SK-N-SH (cell line): ENCODE measurements at regions not wholly inside any gene's neighbourhood (a gene's known extent, or its start where the extent isn't known, plus 50 kb on each side); places are given as distances from the start of the nearest gene placed in this dataset.
A peak's percentile ranks its signal among the peaks of the same experiment; 100 is the strongest.

Experiments used
- CTCF ChIA-PET: fragments of 300-600, 350-600 bp; formaldehyde crosslinking; extraction: SDS; loops from one replicate; lab custom pipeline; 2021; lab: Yijun Ruan, JAX
- POLR2A ChIA-PET: fragments of 350-600 bp; sonication (Branson Sonifier 250); formaldehyde crosslinking; extraction: SDS; loops from one replicate; lab custom pipeline; 2020; ENCODE audit warnings: antibody characterized with exemption, inconsistent platforms; lab: Yijun Ruan, JAX
- DNase-seq: peaks from one replicate; pipeline ENCODE4 v3.0.0; 2012
- H2AFZ ChIP-seq: fragments of 200-600 bp; sonication (generic); 2 replicates; pipeline ENCODE4 v1.8.1; 2016; ENCODE audit warnings: antibody characterized with exemption, mild to moderate bottlenecking, low read depth
- H3F3A ChIP-seq: fragments of 200-600 bp; sonication (generic); replicated peaks from 2 replicates; pipeline ENCODE3; 2016; ENCODE audit warnings: antibody characterized with exemption, mild to moderate bottlenecking; ENCODE audit not compliant: insufficient read depth
- H3K27ac ChIP-seq, 2 experiments: fragments of 200-500 bp in 1 of 2; fragments of 200-600 bp in 1 of 2; sonication (Bioruptor generic) in 1 of 2; sonication (generic), shearing (Covaris generic) in 1 of 2; 2 replicates each; pipeline versions ENCODE4 v1.5.1 to v1.6.1; 2014 to 2016; ENCODE audit warnings: low read depth in 2 of 2, inconsistent platforms in 1 of 2, low read length in 1 of 2, mild to moderate bottlenecking in 1 of 2, mixed read lengths in 1 of 2
- H3K27me3 ChIP-seq: fragments of 200-600 bp; sonication (generic), shearing (Covaris generic); 2 replicates; pipeline ENCODE4 v1.6.1; 2016; ENCODE audit warnings: mixed run types; ENCODE audit not compliant: insufficient read depth
- H3K36me3 ChIP-seq, 2 experiments: fragments of 200-500 bp in 1 of 2; fragments of 200-600 bp in 1 of 2; sonication (Bioruptor generic) in 1 of 2; sonication (generic) in 1 of 2; replicated peaks in 1 of 2; 2 replicates each; pipeline versions ENCODE3 to v1.5.1; 2014 to 2016; ENCODE audit warnings: low read length in 1 of 2, mild to moderate bottlenecking in 1 of 2; ENCODE audit not compliant: insufficient read depth in 2 of 2, control insufficient read depth in 1 of 2
- H3K4me1 ChIP-seq, 2 experiments: fragments of 200-500 bp in 1 of 2; fragments of 200-600 bp in 1 of 2; sonication (Bioruptor generic) in 1 of 2; sonication (generic), shearing (Covaris generic) in 1 of 2; 2 replicates each; pipeline versions ENCODE4 v1.5.1 to v1.6.1; 2014 to 2016; ENCODE audit warnings: low read depth in 1 of 2, low read length in 1 of 2, mixed run types in 1 of 2; ENCODE audit not compliant: insufficient read depth in 2 of 2, control insufficient read depth in 1 of 2
- H3K4me2 ChIP-seq: fragments of 200-600 bp; sonication (generic), shearing (Covaris generic); 2 replicates; pipeline ENCODE4 v1.6.1; 2017; ENCODE audit warnings: mixed run types
- H3K4me3 ChIP-seq, 2 experiments: fragments of 200-500 bp in 1 of 2; fragments of 200-600 bp in 1 of 2; sonication (Bioruptor generic) in 1 of 2; sonication (generic), shearing (Covaris generic) in 1 of 2; 2 replicates each; pipeline versions ENCODE4 v1.5.1 to v1.8.1; 2014 to 2016; ENCODE audit warnings: low read depth in 2 of 2, inconsistent platforms in 1 of 2, low read length in 1 of 2, mild to moderate bottlenecking in 1 of 2, mixed read lengths in 1 of 2, moderate library complexity in 1 of 2
- H3K79me2 ChIP-seq: fragments of 200-600 bp; sonication (generic); 2 replicates; pipeline ENCODE4 v1.8.1; 2017; ENCODE audit warnings: mild to moderate bottlenecking; ENCODE audit not compliant: insufficient read depth
- H3K9ac ChIP-seq: fragments of 200-600 bp; sonication (generic); 2 replicates; pipeline ENCODE4 v1.6.1; 2017; ENCODE audit warnings: mixed run types
- H3K9me2 ChIP-seq: fragments of 200-600 bp; sonication (generic); 2 replicates; pipeline ENCODE4 v1.6.1; 2017; ENCODE audit warnings: mixed run types
- H3K9me3 ChIP-seq: fragments of 200-600 bp; sonication (generic); 2 replicates; pipeline ENCODE4 v1.6.1; 2017; ENCODE audit warnings: mixed run types, mild to moderate bottlenecking, moderate library complexity
- H4K20me1 ChIP-seq: fragments of 200-600 bp; sonication (generic); 2 replicates; pipeline ENCODE4 v1.6.1; 2017; ENCODE audit warnings: mild to moderate bottlenecking, mixed run types; ENCODE audit not compliant: insufficient read depth
- CHD2 ChIP-seq: fragments of 150-350 bp; IDR thresholded peaks from 2 replicates; pipeline ENCODE4 v1.6.1; 2018; ENCODE audit warnings: low read length; ENCODE audit not compliant: partially characterized antibody
- CTCF ChIP-seq: fragments of 200-600 bp; sonication (generic); IDR thresholded peaks from 2 replicates; pipeline ENCODE4 v1.6.1; 2017; ENCODE audit warnings: antibody characterized with exemption, mild to moderate bottlenecking, moderate library complexity
- ELF1 ChIP-seq: IDR thresholded peaks from 2 replicates; pipeline ENCODE4 v1.4.0; 2012
- EP300 ChIP-seq, 2 experiments: IDR thresholded peaks; 2 replicates each; pipeline versions ENCODE4 v1.4.0 to v1.6.1; 2012; ENCODE audit warnings: borderline replicate concordance in 1 of 2, low read depth in 1 of 2, low read length in 1 of 2
- FOSL2 ChIP-seq: IDR thresholded peaks from 2 replicates; pipeline ENCODE4 v1.4.0; 2012; ENCODE audit warnings: low read depth, mild to moderate bottlenecking, moderate library complexity, borderline replicate concordance
- GATA2 ChIP-seq: sonication (generic); formaldehyde crosslinking; IDR thresholded peaks from 2 replicates; pipeline ENCODE4 v1.5.0; 2020; ENCODE audit warnings: mild to moderate bottlenecking, missing genetic modification reagents
- NFIC ChIP-seq: IDR thresholded peaks from 2 replicates; pipeline ENCODE4 v1.4.0; 2012; ENCODE audit warnings: borderline replicate concordance
- POLR2AphosphoS5 ChIP-seq: IDR thresholded peaks from 2 replicates; pipeline ENCODE4 v1.6.1; 2012; ENCODE audit warnings: low read depth, low read length
- RXRA ChIP-seq: IDR thresholded peaks from 2 replicates; pipeline ENCODE4 v1.4.0; 2012; ENCODE audit warnings: low read depth, mild to moderate bottlenecking, borderline replicate concordance
- TAF1 ChIP-seq: IDR thresholded peaks from 2 replicates; pipeline ENCODE4 v1.6.1; 2012; ENCODE audit warnings: low read depth, mild to moderate bottlenecking, low read length, moderate library complexity, borderline replicate concordance
- TCF12 ChIP-seq: IDR thresholded peaks from 2 replicates; pipeline ENCODE4 v1.4.0; 2012
- TEAD4 ChIP-seq: IDR thresholded peaks from 2 replicates; pipeline ENCODE4 v1.4.0; 2012; ENCODE audit warnings: mild to moderate bottlenecking, borderline replicate concordance; ENCODE audit not compliant: insufficient read depth
- WGBS: methylation state at CpG from one replicate; pipeline ENCODE4 v1.1.6; 2017; ENCODE audit warnings: low lambda C conversion rate; 5-methylcytosine and 5-hydroxymethylcytosine counted together
- TF ChIP-seq, protein P1 (sequence below): IDR thresholded peaks from 2 replicates; pipeline ENCODE4 v1.4.0; 2012; ENCODE audit warnings: low read depth, borderline replicate concordance
- TF ChIP-seq, protein P2 (sequence below): IDR thresholded peaks from 2 replicates; pipeline ENCODE4; 2012

GRCh38 chr2:38178556-38179419, 102.8 kb upstream of the CYP1B1 start:
- TF ChIP-seq RXRA (no peak; the same call in 1 of the 2 replicates), TEAD4 (0 out of 2 replicates have a peak, but pooled peaks have one; percentile 23), TCF12 (peak; percentile 35; the same call in 1 of the 2 replicates), NFIC (peak; percentile 37), ELF1 (peak; percentile 70), EP300 (IDR thresholded peaks at IDR 0.05; ENCODE audit: borderline replicate concordance in 1 of 2, low read depth in 1 of 2, low read length in 1 of 2) (0 out of 4 replicates have a peak, but pooled peaks of 1 of the 2 experiments have one; percentile 23), TAF1 (no peak), FOSL2 (0 out of 2 replicates have a peak, but pooled peaks have one; percentile 25), CHD2 (no peak)
- TF ChIP-seq, protein P1, sequence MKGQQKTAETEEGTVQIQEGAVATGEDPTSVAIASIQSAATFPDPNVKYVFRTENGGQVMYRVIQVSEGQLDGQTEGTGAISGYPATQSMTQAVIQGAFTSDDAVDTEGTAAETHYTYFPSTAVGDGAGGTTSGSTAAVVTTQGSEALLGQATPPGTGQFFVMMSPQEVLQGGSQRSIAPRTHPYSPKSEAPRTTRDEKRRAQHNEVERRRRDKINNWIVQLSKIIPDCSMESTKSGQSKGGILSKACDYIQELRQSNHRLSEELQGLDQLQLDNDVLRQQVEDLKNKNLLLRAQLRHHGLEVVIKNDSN: no peak
- TF ChIP-seq, protein P2, sequence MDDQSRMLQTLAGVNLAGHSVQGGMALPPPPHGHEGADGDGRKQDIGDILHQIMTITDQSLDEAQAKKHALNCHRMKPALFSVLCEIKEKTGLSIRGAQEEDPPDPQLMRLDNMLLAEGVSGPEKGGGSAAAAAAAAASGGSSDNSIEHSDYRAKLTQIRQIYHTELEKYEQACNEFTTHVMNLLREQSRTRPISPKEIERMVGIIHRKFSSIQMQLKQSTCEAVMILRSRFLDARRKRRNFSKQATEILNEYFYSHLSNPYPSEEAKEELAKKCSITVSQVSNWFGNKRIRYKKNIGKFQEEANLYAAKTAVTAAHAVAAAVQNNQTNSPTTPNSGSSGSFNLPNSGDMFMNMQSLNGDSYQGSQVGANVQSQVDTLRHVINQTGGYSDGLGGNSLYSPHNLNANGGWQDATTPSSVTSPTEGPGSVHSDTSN: no peak; the same call in 1 of the 2 replicates
- TF ChIP-seq, all 33 proteins: peak for 6
- Histone ChIP-seq H3K9me2 (no peaks in the 10 kb centered on the region), H3F3A (peaks cover 9% of the 10 kb centered on the region), H3K36me3 (no peaks in the 10 kb centered on the region), H3K4me3 (no peak overlapping the region), H3K79me2 (no peaks in the 10 kb centered on the region), H4K20me1 (no peaks in the 10 kb centered on the region), H3K4me2 (0 out of 2 replicates have a peak overlapping the region, but pooled peaks have one; percentile 12), H3K9me3 (no peaks in the 10 kb centered on the region), H2AFZ (peak overlapping the region; percentile 38; the same call in 1 of the 2 replicates), H3K27me3 (no peaks in the 10 kb centered on the region), H3K4me1 (peaks cover 0 to 5% of the 10 kb centered on the region in 2 experiments; a peak in 1 of 4 replicates), H3K27ac (peak overlapping the region in 1 of 2 experiments; percentile 60; a peak in 2 of 4 replicates), H3K9ac (no peak overlapping the region)
- no peak for DNase-seq
- ChIA-PET CTCF (interaction anchor here (1.2 kb wide), 1 partner anchor 18 kb away, joined by 3 read pairs; no protein-coding TSS in a partner anchor), POLR2A (no interaction called here)
- WGBS: 53% methylated on average over 5 of the region's 5 CpGs

GRCh38 chr2:38178119-38178518, 102.2 kb upstream of the CYP1B1 start:
- 75% methylated on average over 3 of the region's 3 CpGs for WGBS
- no peaks in the 10 kb centered on the region for H3K9me2 ChIP-seq
- ChIA-PET POLR2A (no interaction called here), CTCF (interaction anchor here (0.6 to 1.2 kb wide), 2 partner anchors 17 to 40 kb away, joined by 3 read pairs; no protein-coding TSS in a partner anchor)
- no peak overlapping the region for H2AFZ ChIP-seq
- no peaks in the 10 kb centered on the region for H3K79me2 ChIP-seq
- peak overlapping the region in 1 of 2 experiments; percentile 60; a peak in 2 of 4 replicates for H3K27ac ChIP-seq
- no peak overlapping the region for H3K9ac ChIP-seq
- no peaks in the 10 kb centered on the region for H3K27me3 ChIP-seq
- H3K4me3 ChIP-seq: no peak overlapping the region
- TF ChIP-seq POLR2AphosphoS5 (no peak), CTCF (no peak), GATA2 (CRISPR knock-in tag) (no peak)
- no peak for DNase-seq
- H3K4me1 ChIP-seq: peaks cover 0 to 5% of the 10 kb centered on the region in 2 experiments; a peak in 1 of 4 replicates
- H3K9me3 ChIP-seq: no peaks in the 10 kb centered on the region
- H3K36me3 ChIP-seq: no peaks in the 10 kb centered on the region
- no peaks in the 10 kb centered on the region for H4K20me1 ChIP-seq
- no peak overlapping the region for H3K4me2 ChIP-seq
- peaks cover 9% of the 10 kb centered on the region for H3F3A ChIP-seq
